ENCODE measurements at regions not wholly inside any gene's neighbourhood (a gene's known extent, or its start where the extent isn't known, plus 50 kb on each side); places are given as distances from the start of the nearest gene placed in this dataset.
A peak's percentile ranks its signal among the peaks of the same experiment; 100 is the strongest.
"Not testable (repeated sequence)": the region's sequence is repeated elsewhere in the genome, so short reads cannot be mapped to it uniquely, and the experiment has no call there.

DNA sequence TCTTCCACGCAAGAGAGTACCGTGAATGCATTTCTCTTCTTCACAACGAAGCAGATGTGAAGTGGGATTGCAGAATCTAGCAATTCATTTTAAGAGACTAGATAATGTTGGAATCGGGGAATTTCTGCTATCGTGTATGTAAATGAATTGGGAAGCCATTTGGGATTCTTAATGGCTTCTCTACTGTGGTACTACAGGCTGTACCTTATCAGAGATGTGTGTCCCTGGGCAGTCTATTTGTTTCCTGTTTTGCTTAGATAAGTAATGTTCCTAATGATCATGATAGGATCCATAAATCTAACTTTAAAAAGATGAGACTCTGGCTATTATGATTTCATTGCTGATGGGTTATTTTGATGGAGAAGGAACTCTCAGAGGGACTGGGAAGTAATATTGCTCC, 320.6 kb downstream of the REEP3 start:
- no peak for TF ChIP-seq ESRRG (CRISPR knock-in tag; IDR thresholded peaks at IDR 0.05)
- TF ChIP-seq ARNTL (CRISPR knock-in tag; IDR thresholded peaks at IDR 0.05; ENCODE audit: borderline replicate concordance, low read depth) = no peak
- TF ChIP-seq, protein P1, sequence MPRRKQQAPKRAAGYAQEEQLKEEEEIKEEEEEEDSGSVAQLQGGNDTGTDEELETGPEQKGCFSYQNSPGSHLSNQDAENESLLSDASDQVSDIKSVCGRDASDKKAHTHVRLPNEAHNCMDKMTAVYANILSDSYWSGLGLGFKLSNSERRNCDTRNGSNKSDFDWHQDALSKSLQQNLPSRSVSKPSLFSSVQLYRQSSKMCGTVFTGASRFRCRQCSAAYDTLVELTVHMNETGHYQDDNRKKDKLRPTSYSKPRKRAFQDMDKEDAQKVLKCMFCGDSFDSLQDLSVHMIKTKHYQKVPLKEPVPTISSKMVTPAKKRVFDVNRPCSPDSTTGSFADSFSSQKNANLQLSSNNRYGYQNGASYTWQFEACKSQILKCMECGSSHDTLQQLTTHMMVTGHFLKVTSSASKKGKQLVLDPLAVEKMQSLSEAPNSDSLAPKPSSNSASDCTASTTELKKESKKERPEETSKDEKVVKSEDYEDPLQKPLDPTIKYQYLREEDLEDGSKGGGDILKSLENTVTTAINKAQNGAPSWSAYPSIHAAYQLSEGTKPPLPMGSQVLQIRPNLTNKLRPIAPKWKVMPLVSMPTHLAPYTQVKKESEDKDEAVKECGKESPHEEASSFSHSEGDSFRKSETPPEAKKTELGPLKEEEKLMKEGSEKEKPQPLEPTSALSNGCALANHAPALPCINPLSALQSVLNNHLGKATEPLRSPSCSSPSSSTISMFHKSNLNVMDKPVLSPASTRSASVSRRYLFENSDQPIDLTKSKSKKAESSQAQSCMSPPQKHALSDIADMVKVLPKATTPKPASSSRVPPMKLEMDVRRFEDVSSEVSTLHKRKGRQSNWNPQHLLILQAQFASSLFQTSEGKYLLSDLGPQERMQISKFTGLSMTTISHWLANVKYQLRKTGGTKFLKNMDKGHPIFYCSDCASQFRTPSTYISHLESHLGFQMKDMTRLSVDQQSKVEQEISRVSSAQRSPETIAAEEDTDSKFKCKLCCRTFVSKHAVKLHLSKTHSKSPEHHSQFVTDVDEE (CRISPR knock-in tag; IDR thresholded peaks at IDR 0.05) = peak; percentile 43; the same call in 1 of the 2 replicates
- peak; percentile 80 for TF ChIP-seq TCF4 (CRISPR knock-in tag; IDR thresholded peaks at IDR 0.05; ENCODE audit: borderline replicate concordance)
- peak; percentile 65 for TF ChIP-seq ZNF8 (CRISPR knock-in tag; IDR thresholded peaks at IDR 0.05)
- ATAC-seq = no peak

DNA sequence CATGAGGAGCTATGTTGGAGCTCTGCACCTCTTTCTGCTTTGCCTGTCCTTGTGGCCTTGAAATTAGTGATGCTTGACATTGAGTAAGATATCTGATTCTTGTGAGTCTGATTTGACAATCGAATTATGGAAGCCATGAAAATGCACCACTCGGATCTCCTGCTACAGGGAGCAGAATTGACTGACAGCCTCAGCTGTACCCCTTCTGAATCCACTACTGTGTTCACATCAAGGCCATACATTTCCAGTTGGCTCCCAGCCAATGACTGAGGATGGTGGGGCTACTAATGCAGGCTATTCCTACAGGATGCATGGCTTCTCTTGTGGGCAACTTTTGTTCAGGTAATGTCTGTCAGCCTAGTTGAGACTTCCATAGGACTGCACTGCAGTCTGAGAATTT, 321.9 kb downstream of the REEP3 start:
- TF ChIP-seq ZNF70 (CRISPR knock-in tag; IDR thresholded peaks at IDR 0.05) (no peak), ESRRG (CRISPR knock-in tag; IDR thresholded peaks at IDR 0.05) (no peak), ARNTL (CRISPR knock-in tag; IDR thresholded peaks at IDR 0.05; ENCODE audit: borderline replicate concordance, low read depth) (no peak), GLIS3 (CRISPR knock-in tag; IDR thresholded peaks at IDR 0.05) (no peak), CSDC2 (CRISPR knock-in tag; IDR thresholded peaks at IDR 0.05) (no peak), SNAI2 (CRISPR knock-in tag; IDR thresholded peaks at IDR 0.05) (no peak), ZNF565 (CRISPR knock-in tag; conservative IDR thresholded peaks at IDR 0.05; ENCODE audit: low read depth) (no peak), CREB5 (CRISPR knock-in tag; IDR thresholded peaks at IDR 0.05; ENCODE audit: low read depth) (no peak), ZFP3 (CRISPR knock-in tag; IDR thresholded peaks at IDR 0.05) (no peak), BACH2 (CRISPR knock-in tag; IDR thresholded peaks at IDR 0.05; ENCODE audit: borderline replicate concordance) (no peak), OSR1 (CRISPR knock-in tag; IDR thresholded peaks at IDR 0.05) (no peak), PPARA (CRISPR knock-in tag; IDR thresholded peaks at IDR 0.05; ENCODE audit: borderline replicate concordance) (no peak), TOX (CRISPR knock-in tag; IDR thresholded peaks at IDR 0.05; ENCODE audit: borderline replicate concordance) (no peak)
- TF ChIP-seq, protein P1 (CRISPR knock-in tag; IDR thresholded peaks at IDR 0.05) = no peak
- ATAC-seq = no peak

DNA sequence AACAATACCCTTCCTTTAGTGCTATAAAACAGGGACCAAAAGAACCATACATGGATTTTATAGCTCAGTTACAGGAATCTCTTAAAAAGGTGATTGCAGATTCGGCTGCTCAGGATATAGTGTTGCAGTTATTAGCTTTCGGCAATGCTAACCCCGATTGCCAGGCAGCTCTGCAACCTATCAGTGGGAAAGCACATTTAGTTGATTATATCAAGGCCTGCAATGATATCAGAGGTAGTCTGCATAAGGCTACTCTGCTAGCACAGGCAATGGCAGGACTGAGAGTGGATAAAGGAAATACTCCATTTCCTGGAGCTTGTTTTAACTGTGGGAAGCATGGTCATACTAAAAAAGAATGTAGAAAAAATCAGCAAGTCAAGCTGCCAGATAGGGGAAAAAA, 327.7 kb downstream of the REEP3 start:
- ATAC-seq = not testable (repeated sequence)
- TF ChIP-seq TCF4 (CRISPR knock-in tag; IDR thresholded peaks at IDR 0.05; ENCODE audit: borderline replicate concordance) = peak; percentile 57; the same call in 1 of the 2 replicates

DNA sequence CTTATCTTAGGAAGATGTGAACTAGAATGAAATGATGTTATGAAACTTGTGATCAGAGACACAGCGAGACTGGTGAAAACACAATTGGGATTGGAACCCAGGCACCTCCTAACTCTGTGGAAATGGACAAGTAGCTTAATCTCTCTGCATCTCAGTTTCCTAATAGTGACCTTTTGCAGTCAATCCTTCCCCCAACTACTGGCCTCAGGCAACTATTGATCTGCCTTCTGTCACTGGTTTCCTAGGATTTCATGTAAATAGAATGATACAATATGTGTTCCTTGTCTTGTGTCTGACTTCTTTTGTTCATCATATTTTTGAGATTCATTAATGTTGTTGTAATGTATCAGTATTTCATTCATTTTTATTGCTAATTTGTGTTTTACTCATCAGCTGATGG, 341.7 kb downstream of the REEP3 start:
- ATAC-seq = no peak
- no peak for TF ChIP-seq ZFP30 (CRISPR knock-in tag; IDR thresholded peaks at IDR 0.05)
- TF ChIP-seq ZFP3 (CRISPR knock-in tag; IDR thresholded peaks at IDR 0.05) = no peak
- TF ChIP-seq PPARA (CRISPR knock-in tag; IDR thresholded peaks at IDR 0.05; ENCODE audit: borderline replicate concordance) = no peak
- no peak for TF ChIP-seq TCF4 (CRISPR knock-in tag; IDR thresholded peaks at IDR 0.05; ENCODE audit: borderline replicate concordance)
- TF ChIP-seq GLIS3 (CRISPR knock-in tag; IDR thresholded peaks at IDR 0.05) = no peak
- TF ChIP-seq, protein P1 (CRISPR knock-in tag; IDR thresholded peaks at IDR 0.05) = no peak
- TF ChIP-seq CSDC2 (CRISPR knock-in tag; IDR thresholded peaks at IDR 0.05) = no peak
- TF ChIP-seq RARB (CRISPR knock-in tag; IDR thresholded peaks at IDR 0.05) = no peak
- no peak for TF ChIP-seq POU6F1 (CRISPR knock-in tag; IDR thresholded peaks at IDR 0.05; ENCODE audit: borderline replicate concordance, low read depth)
- no peak for TF ChIP-seq CSRNP3 (CRISPR knock-in tag; IDR thresholded peaks at IDR 0.05)
- no peak for TF ChIP-seq PATZ1 (CRISPR knock-in tag; IDR thresholded peaks at IDR 0.05; ENCODE audit: borderline replicate concordance)
- TF ChIP-seq TOX (CRISPR knock-in tag; IDR thresholded peaks at IDR 0.05; ENCODE audit: borderline replicate concordance) = no peak
